SK-N-SH (cell line): ENCODE measurements at regions not wholly inside any gene's neighbourhood (a gene's known extent, or its start where the extent isn't known, plus 50 kb on each side); places are given as distances from the start of the nearest gene placed in this dataset.

Source experiments
- CTCF ChIA-PET: fragments of 300-600, 350-600 bp; formaldehyde crosslinking; extraction: SDS; loops from one replicate; lab custom pipeline; 2021; lab: Yijun Ruan, JAX
- POLR2A ChIA-PET: fragments of 350-600 bp; sonication (Branson Sonifier 250); formaldehyde crosslinking; extraction: SDS; loops from one replicate; lab custom pipeline; 2020; ENCODE audit warnings: antibody characterized with exemption, inconsistent platforms; lab: Yijun Ruan, JAX
- DNase-seq: peaks from one replicate; pipeline ENCODE4 v3.0.0; 2012
- H2AFZ ChIP-seq: fragments of 200-600 bp; sonication (generic); 2 replicates; pipeline ENCODE4 v1.8.1; 2016; ENCODE audit warnings: antibody characterized with exemption, mild to moderate bottlenecking, low read depth
- H3F3A ChIP-seq: fragments of 200-600 bp; sonication (generic); replicated peaks from 2 replicates; pipeline ENCODE3; 2016; ENCODE audit warnings: antibody characterized with exemption, mild to moderate bottlenecking; ENCODE audit not compliant: insufficient read depth
- H3K27ac ChIP-seq, 2 experiments: fragments of 200-500 bp in 1 of 2; fragments of 200-600 bp in 1 of 2; sonication (Bioruptor generic) in 1 of 2; sonication (generic), shearing (Covaris generic) in 1 of 2; 2 replicates each; pipeline versions ENCODE4 v1.5.1 to v1.6.1; 2014 to 2016; ENCODE audit warnings: low read depth in 2 of 2, inconsistent platforms in 1 of 2, low read length in 1 of 2, mild to moderate bottlenecking in 1 of 2, mixed read lengths in 1 of 2
- H3K27me3 ChIP-seq: fragments of 200-600 bp; sonication (generic), shearing (Covaris generic); 2 replicates; pipeline ENCODE4 v1.6.1; 2016; ENCODE audit warnings: mixed run types; ENCODE audit not compliant: insufficient read depth
- H3K36me3 ChIP-seq, 2 experiments: fragments of 200-500 bp in 1 of 2; fragments of 200-600 bp in 1 of 2; sonication (Bioruptor generic) in 1 of 2; sonication (generic) in 1 of 2; replicated peaks in 1 of 2; 2 replicates each; pipeline versions ENCODE3 to v1.5.1; 2014 to 2016; ENCODE audit warnings: low read length in 1 of 2, mild to moderate bottlenecking in 1 of 2; ENCODE audit not compliant: insufficient read depth in 2 of 2, control insufficient read depth in 1 of 2
- H3K4me1 ChIP-seq, 2 experiments: fragments of 200-500 bp in 1 of 2; fragments of 200-600 bp in 1 of 2; sonication (Bioruptor generic) in 1 of 2; sonication (generic), shearing (Covaris generic) in 1 of 2; 2 replicates each; pipeline versions ENCODE4 v1.5.1 to v1.6.1; 2014 to 2016; ENCODE audit warnings: low read depth in 1 of 2, low read length in 1 of 2, mixed run types in 1 of 2; ENCODE audit not compliant: insufficient read depth in 2 of 2, control insufficient read depth in 1 of 2
- H3K4me2 ChIP-seq: fragments of 200-600 bp; sonication (generic), shearing (Covaris generic); 2 replicates; pipeline ENCODE4 v1.6.1; 2017; ENCODE audit warnings: mixed run types
- H3K4me3 ChIP-seq, 2 experiments: fragments of 200-500 bp in 1 of 2; fragments of 200-600 bp in 1 of 2; sonication (Bioruptor generic) in 1 of 2; sonication (generic), shearing (Covaris generic) in 1 of 2; 2 replicates each; pipeline versions ENCODE4 v1.5.1 to v1.8.1; 2014 to 2016; ENCODE audit warnings: low read depth in 2 of 2, inconsistent platforms in 1 of 2, low read length in 1 of 2, mild to moderate bottlenecking in 1 of 2, mixed read lengths in 1 of 2, moderate library complexity in 1 of 2
- H3K79me2 ChIP-seq: fragments of 200-600 bp; sonication (generic); 2 replicates; pipeline ENCODE4 v1.8.1; 2017; ENCODE audit warnings: mild to moderate bottlenecking; ENCODE audit not compliant: insufficient read depth
- H3K9ac ChIP-seq: fragments of 200-600 bp; sonication (generic); 2 replicates; pipeline ENCODE4 v1.6.1; 2017; ENCODE audit warnings: mixed run types
- H3K9me2 ChIP-seq: fragments of 200-600 bp; sonication (generic); 2 replicates; pipeline ENCODE4 v1.6.1; 2017; ENCODE audit warnings: mixed run types
- H3K9me3 ChIP-seq: fragments of 200-600 bp; sonication (generic); 2 replicates; pipeline ENCODE4 v1.6.1; 2017; ENCODE audit warnings: mixed run types, mild to moderate bottlenecking, moderate library complexity
- H4K20me1 ChIP-seq: fragments of 200-600 bp; sonication (generic); 2 replicates; pipeline ENCODE4 v1.6.1; 2017; ENCODE audit warnings: mild to moderate bottlenecking, mixed run types; ENCODE audit not compliant: insufficient read depth
- EZH2phosphoT487 ChIP-seq: fragments of 200-600 bp; sonication (generic); IDR thresholded peaks from 2 replicates; pipeline ENCODE4 v1.6.1; 2017; ENCODE audit warnings: low read depth, mixed run types, mild to moderate bottlenecking, antibody characterized with exemption, moderate library complexity, borderline replicate concordance
- MEF2A ChIP-seq: IDR thresholded peaks from 2 replicates; pipeline ENCODE4 v1.4.0; 2012; ENCODE audit warnings: low read depth, borderline replicate concordance
- RAD21 ChIP-seq: IDR thresholded peaks from 2 replicates; pipeline ENCODE4 v1.6.1; 2012; ENCODE audit warnings: mild to moderate bottlenecking, low read length
- RCOR1 ChIP-seq: fragments of 150-350 bp; IDR thresholded peaks from 2 replicates; pipeline ENCODE4 v1.6.1; 2017; ENCODE audit warnings: antibody characterized with exemption, low read length
- REST ChIP-seq: IDR thresholded peaks from 2 replicates; pipeline ENCODE4 v1.6.1; 2012; ENCODE audit warnings: mild to moderate bottlenecking, low read depth, low read length, moderate library complexity
- RXRA ChIP-seq: IDR thresholded peaks from 2 replicates; pipeline ENCODE4 v1.4.0; 2012; ENCODE audit warnings: low read depth, mild to moderate bottlenecking, borderline replicate concordance
- SIN3A ChIP-seq: IDR thresholded peaks from 2 replicates; pipeline ENCODE4 v1.6.1; 2012; ENCODE audit warnings: low read depth, mild to moderate bottlenecking, low read length, moderate library complexity, borderline replicate concordance
- ZBTB33 ChIP-seq: IDR thresholded peaks from 2 replicates; pipeline ENCODE4 v1.4.0; 2012; ENCODE audit warnings: low read depth, borderline replicate concordance
- WGBS: methylation state at CpG from one replicate; pipeline ENCODE4 v1.1.6; 2017; ENCODE audit warnings: low lambda C conversion rate; 5-methylcytosine and 5-hydroxymethylcytosine counted together
- TF ChIP-seq, protein P1 (sequence below): IDR thresholded peaks from 2 replicates; pipeline ENCODE4 v1.4.0; 2012; ENCODE audit warnings: low read depth, borderline replicate concordance
- TF ChIP-seq, protein P2 (sequence below): IDR thresholded peaks from 2 replicates; pipeline ENCODE4 v1.4.0; 2012; ENCODE audit warnings: low read depth
- TF ChIP-seq, protein P3 (sequence below): IDR thresholded peaks from 2 replicates; pipeline ENCODE4; 2012
- TF ChIP-seq, protein P4 (sequence below): fragments of 150-350 bp; IDR thresholded peaks from 2 replicates; pipeline ENCODE4 v1.6.1; 2017; ENCODE audit warnings: antibody characterized with exemption, low read length, low read depth, borderline replicate concordance

GRCh38 chr5:2160811-2161210, 278.1 kb upstream of the IRX4 start:
- 0% methylated on average over 2 of the region's 2 CpGs for WGBS

More at GRCh38 chr5:2160811-2161210, 278.1 kb upstream of the IRX4 start:
- Histone ChIP-seq H3K9ac (no peak overlapping the region), H3K4me2 (no peak overlapping the region), H4K20me1 (no peaks in the 10 kb centered on the region), H3K36me3 (no peaks in the 10 kb centered on the region), H3K27me3 (peaks cover 39% of the 10 kb centered on the region), H3K9me3 (no peaks in the 10 kb centered on the region), H2AFZ (no peak overlapping the region), H3K9me2 (no peaks in the 10 kb centered on the region), H3K27ac (no peak overlapping the region), H3K4me1 (no peaks in the 10 kb centered on the region), H3F3A (no peaks in the 10 kb centered on the region), H3K4me3 (no peak overlapping the region), H3K79me2 (no peaks in the 10 kb centered on the region)
- CTCF ChIA-PET: no interaction called here
- POLR2A ChIA-PET: no interaction called here
- TF ChIP-seq RCOR1 (no peak), RXRA (no peak), REST (no peak), EZH2phosphoT487 (no peak), MEF2A (no peak), SIN3A (no peak), ZBTB33 (no peak), RAD21 (no peak)
- TF ChIP-seq, protein P1, sequence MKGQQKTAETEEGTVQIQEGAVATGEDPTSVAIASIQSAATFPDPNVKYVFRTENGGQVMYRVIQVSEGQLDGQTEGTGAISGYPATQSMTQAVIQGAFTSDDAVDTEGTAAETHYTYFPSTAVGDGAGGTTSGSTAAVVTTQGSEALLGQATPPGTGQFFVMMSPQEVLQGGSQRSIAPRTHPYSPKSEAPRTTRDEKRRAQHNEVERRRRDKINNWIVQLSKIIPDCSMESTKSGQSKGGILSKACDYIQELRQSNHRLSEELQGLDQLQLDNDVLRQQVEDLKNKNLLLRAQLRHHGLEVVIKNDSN: no peak
- TF ChIP-seq, protein P2, sequence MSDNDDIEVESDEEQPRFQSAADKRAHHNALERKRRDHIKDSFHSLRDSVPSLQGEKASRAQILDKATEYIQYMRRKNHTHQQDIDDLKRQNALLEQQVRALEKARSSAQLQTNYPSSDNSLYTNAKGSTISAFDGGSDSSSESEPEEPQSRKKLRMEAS: no peak
- TF ChIP-seq, protein P3, sequence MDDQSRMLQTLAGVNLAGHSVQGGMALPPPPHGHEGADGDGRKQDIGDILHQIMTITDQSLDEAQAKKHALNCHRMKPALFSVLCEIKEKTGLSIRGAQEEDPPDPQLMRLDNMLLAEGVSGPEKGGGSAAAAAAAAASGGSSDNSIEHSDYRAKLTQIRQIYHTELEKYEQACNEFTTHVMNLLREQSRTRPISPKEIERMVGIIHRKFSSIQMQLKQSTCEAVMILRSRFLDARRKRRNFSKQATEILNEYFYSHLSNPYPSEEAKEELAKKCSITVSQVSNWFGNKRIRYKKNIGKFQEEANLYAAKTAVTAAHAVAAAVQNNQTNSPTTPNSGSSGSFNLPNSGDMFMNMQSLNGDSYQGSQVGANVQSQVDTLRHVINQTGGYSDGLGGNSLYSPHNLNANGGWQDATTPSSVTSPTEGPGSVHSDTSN: no peak
- TF ChIP-seq, protein P4, sequence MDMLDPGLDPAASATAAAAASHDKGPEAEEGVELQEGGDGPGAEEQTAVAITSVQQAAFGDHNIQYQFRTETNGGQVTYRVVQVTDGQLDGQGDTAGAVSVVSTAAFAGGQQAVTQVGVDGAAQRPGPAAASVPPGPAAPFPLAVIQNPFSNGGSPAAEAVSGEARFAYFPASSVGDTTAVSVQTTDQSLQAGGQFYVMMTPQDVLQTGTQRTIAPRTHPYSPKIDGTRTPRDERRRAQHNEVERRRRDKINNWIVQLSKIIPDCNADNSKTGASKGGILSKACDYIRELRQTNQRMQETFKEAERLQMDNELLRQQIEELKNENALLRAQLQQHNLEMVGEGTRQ: no peak
- DNase-seq: no peak
